ENCODE measurements at regions not wholly inside any gene's neighbourhood (a gene's known extent, or its start where the extent isn't known, plus 50 kb on each side); places are given as distances from the start of the nearest gene placed in this dataset.
"Not testable (repeated sequence)": the region's sequence is repeated elsewhere in the genome, so short reads cannot be mapped to it uniquely, and the experiment has no call there.

DNA sequence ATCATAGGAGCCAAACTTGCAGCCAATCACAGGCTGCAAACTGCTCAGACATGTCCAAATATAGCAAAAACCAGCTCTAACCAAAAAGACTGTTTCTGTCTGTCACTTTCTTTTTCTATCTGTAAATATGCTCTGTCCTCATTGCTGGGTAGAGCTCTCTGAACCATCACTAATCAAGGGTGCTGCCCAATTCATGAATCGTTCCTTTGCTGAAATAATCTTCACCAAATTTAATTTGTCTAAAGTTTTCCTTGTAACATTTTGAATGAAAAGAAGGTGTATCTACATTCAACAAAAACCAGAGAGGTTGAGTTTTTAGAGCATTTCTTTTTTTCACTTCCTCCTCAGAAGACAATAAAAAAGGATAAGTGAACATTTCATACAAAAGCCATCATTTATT, 1221.7 kb upstream of the ADGRL2 start:
- no peak for DNase-seq (ENCODE audit: low spot score)
- TF ChIP-seq, protein P1, sequence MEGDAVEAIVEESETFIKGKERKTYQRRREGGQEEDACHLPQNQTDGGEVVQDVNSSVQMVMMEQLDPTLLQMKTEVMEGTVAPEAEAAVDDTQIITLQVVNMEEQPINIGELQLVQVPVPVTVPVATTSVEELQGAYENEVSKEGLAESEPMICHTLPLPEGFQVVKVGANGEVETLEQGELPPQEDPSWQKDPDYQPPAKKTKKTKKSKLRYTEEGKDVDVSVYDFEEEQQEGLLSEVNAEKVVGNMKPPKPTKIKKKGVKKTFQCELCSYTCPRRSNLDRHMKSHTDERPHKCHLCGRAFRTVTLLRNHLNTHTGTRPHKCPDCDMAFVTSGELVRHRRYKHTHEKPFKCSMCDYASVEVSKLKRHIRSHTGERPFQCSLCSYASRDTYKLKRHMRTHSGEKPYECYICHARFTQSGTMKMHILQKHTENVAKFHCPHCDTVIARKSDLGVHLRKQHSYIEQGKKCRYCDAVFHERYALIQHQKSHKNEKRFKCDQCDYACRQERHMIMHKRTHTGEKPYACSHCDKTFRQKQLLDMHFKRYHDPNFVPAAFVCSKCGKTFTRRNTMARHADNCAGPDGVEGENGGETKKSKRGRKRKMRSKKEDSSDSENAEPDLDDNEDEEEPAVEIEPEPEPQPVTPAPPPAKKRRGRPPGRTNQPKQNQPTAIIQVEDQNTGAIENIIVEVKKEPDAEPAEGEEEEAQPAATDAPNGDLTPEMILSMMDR (IDR thresholded peaks at IDR 0.05; ENCODE audit: extremely low read depth, missing control alignments), result no peak

- DNase-seq (ENCODE audit: low spot score), result no peak
- TF ChIP-seq, protein P1 (IDR thresholded peaks at IDR 0.05; ENCODE audit: extremely low read depth, missing control alignments), result no peak
Observed at GRCh38 chr1:80566867-80567266, 1233.9 kb upstream of the ADGRL2 start.

DNA sequence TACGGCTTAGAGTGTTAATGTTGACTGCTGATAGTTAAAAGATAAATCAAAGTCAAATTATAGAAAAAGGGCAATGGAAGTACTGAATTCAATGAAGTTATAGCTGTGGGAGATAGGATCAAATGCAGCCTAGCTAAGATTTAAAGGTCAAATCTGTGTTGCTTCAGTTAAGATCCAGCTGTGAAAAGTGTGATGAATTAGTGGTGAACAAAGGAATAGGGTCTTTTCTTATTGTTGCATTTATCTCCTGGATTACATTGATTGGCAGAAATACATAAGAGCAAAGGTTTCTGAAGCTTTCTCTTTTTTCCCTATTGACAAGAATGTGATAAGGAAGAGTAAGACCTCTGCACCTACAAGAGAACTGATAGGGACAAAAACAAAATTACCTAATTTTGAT, 1234.6 kb upstream of the ADGRL2 start:
- TF ChIP-seq, protein P1 (IDR thresholded peaks at IDR 0.05; ENCODE audit: extremely low read depth, missing control alignments), result no peak
- no peak for DNase-seq (ENCODE audit: low spot score)

- TF ChIP-seq, protein P1 (IDR thresholded peaks at IDR 0.05; ENCODE audit: extremely low read depth, missing control alignments), result no peak
- no peak for DNase-seq (ENCODE audit: low spot score)
Observed at GRCh38 chr1:80565406-80565805, 1235.3 kb upstream of the ADGRL2 start.

- TF ChIP-seq, protein P1 (IDR thresholded peaks at IDR 0.05; ENCODE audit: extremely low read depth, missing control alignments), result no peak
- no peak for DNase-seq (ENCODE audit: low spot score)
Observed at GRCh38 chr1:80542231-80542630, 1258.5 kb upstream of the ADGRL2 start.

DNA sequence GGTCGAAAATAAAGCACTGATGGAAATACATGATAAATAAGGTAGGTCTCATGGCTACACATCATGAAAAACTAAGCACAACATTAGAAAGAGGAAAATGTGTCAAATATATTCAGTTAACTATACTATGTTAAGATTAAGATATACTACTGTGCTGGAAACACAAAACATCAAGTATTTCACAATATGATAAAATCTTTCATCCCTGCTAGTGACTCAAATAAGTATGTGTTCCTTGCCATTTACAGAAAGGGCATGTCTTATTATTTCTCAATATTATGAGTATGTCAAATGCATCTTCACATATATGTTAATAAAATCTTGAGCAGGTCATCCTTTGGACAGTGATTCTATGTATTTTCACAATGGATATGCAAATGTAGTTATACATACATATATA, 1260.1 kb upstream of the ADGRL2 start:
- TF ChIP-seq, protein P1 (IDR thresholded peaks at IDR 0.05; ENCODE audit: extremely low read depth, missing control alignments), result no peak

DNA sequence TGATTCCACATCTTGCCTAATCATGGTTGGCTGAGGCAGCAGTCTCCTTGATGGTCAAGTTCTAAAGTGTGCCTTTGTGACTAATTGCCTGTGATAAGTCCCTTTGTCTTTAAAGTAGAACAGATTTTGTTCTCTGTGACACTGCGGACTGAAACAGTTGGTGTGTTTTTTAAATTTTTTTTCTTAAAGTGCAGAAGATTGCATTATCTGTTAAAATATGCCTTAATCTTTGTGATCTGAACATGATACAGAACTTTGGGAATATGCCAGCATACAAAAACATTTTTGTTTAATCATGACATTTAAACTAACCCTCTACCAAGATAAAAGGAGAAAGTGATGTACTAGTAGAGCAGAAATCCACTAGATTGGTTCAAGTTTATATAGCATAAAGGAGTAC, 1260.6 kb upstream of the ADGRL2 start:
- DNase-seq (ENCODE audit: low spot score), result no peak
- TF ChIP-seq, protein P1 (IDR thresholded peaks at IDR 0.05; ENCODE audit: extremely low read depth, missing control alignments), result no peak

More for the DNA sequence above, 1260.1 kb upstream of the ADGRL2 start:
- no peak for DNase-seq (ENCODE audit: low spot score)

GRCh38 chr1:80539298-80539697, 1261.4 kb upstream of the ADGRL2 start:
- DNase-seq (ENCODE audit: low spot score), result not testable (repeated sequence)
